CD4-positive, alpha-beta memory T cell (primary cell): ENCODE measurements at regions not wholly inside any gene's neighbourhood (a gene's known extent, or its start where the extent isn't known, plus 50 kb on each side); places are given as distances from the start of the nearest gene placed in this dataset.
"Not testable (repeated sequence)": the region's sequence is repeated elsewhere in the genome, so short reads cannot be mapped to it uniquely, and the experiment has no call there.

Experiments
- CTCF ChIA-PET: fragments of 350-600 bp; sonication (Branson Sonifier 250); formaldehyde crosslinking; loops from one replicate; lab custom pipeline; 2021; ENCODE audit warnings: inconsistent platforms; ENCODE audit not compliant: partially characterized antibody; lab: Charles Lee
- POLR2A ChIA-PET: fragments of 350-600 bp; sonication (Branson Sonifier 250); formaldehyde crosslinking; loops from one replicate; lab custom pipeline; 2021; ENCODE audit not compliant: partially characterized antibody; lab: Charles Lee
- DNase-seq, 5 donors: peaks; one replicate each; pipeline versions ENCODE4 v3.0.0 to v3.0.0-alpha.2; 2020 to 2022; ENCODE audit warnings: mixed read lengths in 1 of 5
- H3K27ac ChIP-seq: one replicate; pipeline ENCODE4 v1.7.0; 2013; ENCODE audit warnings: low read depth, low read length
- H3K27me3 ChIP-seq: 2 replicates; pipeline ENCODE4 v1.7.0; 2013; ENCODE audit warnings: mild to moderate bottlenecking, low read length, moderate library complexity; ENCODE audit not compliant: insufficient read depth
- H3K36me3 ChIP-seq: 2 replicates; pipeline ENCODE4 v1.7.0; 2013; ENCODE audit warnings: mild to moderate bottlenecking, low read length, moderate library complexity; ENCODE audit not compliant: insufficient read depth
- H3K4me1 ChIP-seq: 2 replicates; pipeline ENCODE4 v1.7.0; 2013; ENCODE audit warnings: mild to moderate bottlenecking, low read length, moderate library complexity; ENCODE audit not compliant: insufficient read depth
- H3K4me3 ChIP-seq, 2 donors: one replicate each; pipeline ENCODE4 v1.7.0; 2013; ENCODE audit warnings: low read length in 2 of 2, mild to moderate bottlenecking in 1 of 2
- H3K9me3 ChIP-seq, 2 donors: one replicate each; pipeline ENCODE4 v1.7.0; 2013; ENCODE audit warnings: low read length in 2 of 2, control low read depth in 1 of 2; ENCODE audit not compliant: control insufficient read depth in 1 of 2
- H3K27ac Mint-ChIP-seq, 7 donors: one replicate each; pipeline ENCODE4 v1.8.0; 2020 to 2021; ENCODE audit warnings: mixed read lengths in 7 of 7, mild to moderate bottlenecking in 6 of 7, inconsistent platforms in 3 of 7, moderate library complexity in 3 of 7
- H3K27me3 Mint-ChIP-seq, 2 donors: one replicate each; pipeline ENCODE4 v1.8.0; 2020 to 2021; ENCODE audit warnings: mixed read lengths in 2 of 2
- H3K36me3 Mint-ChIP-seq, 2 donors: one replicate each; pipeline ENCODE4 v1.8.0; 2020 to 2021; ENCODE audit warnings: mixed read lengths in 2 of 2, inconsistent platforms in 1 of 2, mild to moderate bottlenecking in 1 of 2
- H3K4me1 Mint-ChIP-seq, 4 donors: one replicate each; pipeline ENCODE4 v1.8.0; 2020 to 2021; ENCODE audit warnings: mixed read lengths in 4 of 4, mild to moderate bottlenecking in 1 of 4
- H3K4me3 Mint-ChIP-seq, 8 donors: one replicate each; pipeline ENCODE4 v1.8.0; 2020 to 2021; ENCODE audit warnings: mixed read lengths in 8 of 8, mild to moderate bottlenecking in 7 of 8, moderate library complexity in 6 of 8, inconsistent platforms in 3 of 8
- H3K9me3 Mint-ChIP-seq, 8 donors: one replicate each; pipeline ENCODE4 v1.8.0; 2020 to 2021; ENCODE audit warnings: mixed read lengths in 8 of 8, mild to moderate bottlenecking in 5 of 8, inconsistent platforms in 3 of 8, moderate library complexity in 1 of 8
- intact Hi-C: fragments of 100-400 bp; cut with micrococcal nuclease; formaldehyde crosslinking; loops from one replicate; pipeline ENCODE4 v1.15.1; 2023

GRCh38 chr22:48402591-48403031, 1425.1 kb downstream of the BRD1 start:
- Histone ChIP-seq H3K27me3 (no peaks in the 10 kb centered on the region), H3K9me3 (no peaks in the 10 kb centered on the region), H3K4me3 (no peak overlapping the region), H3K36me3 (no peaks in the 10 kb centered on the region), H3K4me1 (no peaks in the 10 kb centered on the region), H3K27ac (no peak overlapping the region)
- no peak overlapping the region for H3K27ac Mint-ChIP-seq
- intact Hi-C loops: no loop called here
- no peak for DNase-seq
- H3K27me3 Mint-ChIP-seq: peaks cover 0 to 1% of the 10 kb centered on the region in 2 donors
- H3K9me3 Mint-ChIP-seq: peaks cover 0 to 5% (median 0%) of the 10 kb centered on the region in 8 donors
- CTCF ChIA-PET: no interaction called here
- H3K4me1 Mint-ChIP-seq: no peaks in the 10 kb centered on the region
- POLR2A ChIA-PET: no interaction called here
- H3K4me3 Mint-ChIP-seq: no peak overlapping the region
- no peaks in the 10 kb centered on the region for H3K36me3 Mint-ChIP-seq

GRCh38 chr22:48401523-48401922, 1426.2 kb downstream of the BRD1 start:
- H3K27me3 ChIP-seq, H3K9me3 ChIP-seq, H3K4me3 Mint-ChIP-seq, intact Hi-C loops, H3K36me3 Mint-ChIP-seq, POLR2A ChIA-PET, H3K9me3 Mint-ChIP-seq, DNase-seq, H3K27ac Mint-ChIP-seq, H3K4me3 ChIP-seq, H3K27me3 Mint-ChIP-seq, H3K4me1 Mint-ChIP-seq, H3K4me1 ChIP-seq, CTCF ChIA-PET, H3K27ac ChIP-seq, H3K36me3 ChIP-seq: not testable (repeated sequence)

GRCh38 chr22:48398181-48398905, 1429.3 kb downstream of the BRD1 start:
- POLR2A ChIA-PET: no interaction called here
- H3K36me3 ChIP-seq: no peaks in the 10 kb centered on the region
- intact Hi-C loops: no loop called here

GRCh38 chr22:48397531-48398180, 1430.0 kb downstream of the BRD1 start:
- ChIA-PET POLR2A (no interaction called here), CTCF (no interaction called here)
- Mint-ChIP-seq H3K27me3 (peaks cover 0 to 3% of the 10 kb centered on the region in 2 donors), H3K27ac (no peak overlapping the region), H3K36me3 (no peaks in the 10 kb centered on the region), H3K9me3 (peaks cover 0 to 4% (median 0%) of the 10 kb centered on the region in 8 donors), H3K4me3 (no peak overlapping the region), H3K4me1 (no peaks in the 10 kb centered on the region)
- H3K4me3 ChIP-seq: no peak overlapping the region
- DNase-seq: no peak
- H3K4me1 ChIP-seq: no peaks in the 10 kb centered on the region
- intact Hi-C loops: no loop called here
- no peaks in the 10 kb centered on the region for H3K36me3 ChIP-seq
- H3K9me3 ChIP-seq: no peaks in the 10 kb centered on the region
- H3K27ac ChIP-seq: no peak overlapping the region
- no peaks in the 10 kb centered on the region for H3K27me3 ChIP-seq

More at GRCh38 chr22:48398181-48398905, 1429.3 kb downstream of the BRD1 start:
- Mint-ChIP-seq H3K27ac (no peak overlapping the region), H3K36me3 (no peaks in the 10 kb centered on the region), H3K4me3 (no peak overlapping the region), H3K27me3 (peaks cover 0 to 1% of the 10 kb centered on the region in 2 donors), H3K4me1 (no peaks in the 10 kb centered on the region), H3K9me3 (peaks cover 0 to 4% (median 0%) of the 10 kb centered on the region in 8 donors)
- DNase-seq: no peak
- CTCF ChIA-PET: no interaction called here
- H3K27me3 ChIP-seq: no peaks in the 10 kb centered on the region
- H3K27ac ChIP-seq: no peak overlapping the region
- H3K4me3 ChIP-seq: no peak overlapping the region
- no peaks in the 10 kb centered on the region for H3K9me3 ChIP-seq
- no peaks in the 10 kb centered on the region for H3K4me1 ChIP-seq

- H3K27ac Mint-ChIP-seq: no peak overlapping the region
- intact Hi-C loops: no loop called here
- ChIA-PET CTCF (no interaction called here), POLR2A (no interaction called here)
- peaks cover under 1 to 3% of the 10 kb centered on the region in 2 donors for H3K27me3 Mint-ChIP-seq
- H3K36me3 ChIP-seq: no peaks in the 10 kb centered on the region
- H3K4me1 ChIP-seq: no peaks in the 10 kb centered on the region
- H3K36me3 Mint-ChIP-seq: no peaks in the 10 kb centered on the region
- H3K4me3 Mint-ChIP-seq: no peak overlapping the region
- no peak overlapping the region for H3K4me3 ChIP-seq
- H3K27ac ChIP-seq: no peak overlapping the region
- H3K9me3 Mint-ChIP-seq: peaks cover 0 to 4% (median 0%) of the 10 kb centered on the region in 8 donors
- no peak for DNase-seq
- H3K4me1 Mint-ChIP-seq: no peaks in the 10 kb centered on the region
- H3K27me3 ChIP-seq: no peaks in the 10 kb centered on the region
- no peaks in the 10 kb centered on the region for H3K9me3 ChIP-seq
Measured at GRCh38 chr22:48396785-48397530, 1430.7 kb downstream of the BRD1 start.

GRCh38 chr22:48396091-48396784, 1431.4 kb downstream of the BRD1 start:
- Histone ChIP-seq H3K27me3 (no peaks in the 10 kb centered on the region), H3K27ac (no peak overlapping the region), H3K36me3 (no peaks in the 10 kb centered on the region), H3K4me1 (no peaks in the 10 kb centered on the region), H3K4me3 (no peak overlapping the region), H3K9me3 (no peaks in the 10 kb centered on the region)
- H3K9me3 Mint-ChIP-seq: peaks cover 0 to 3% (median 0%) of the 10 kb centered on the region in 8 donors
- H3K4me3 Mint-ChIP-seq: no peak overlapping the region
- H3K36me3 Mint-ChIP-seq: no peaks in the 10 kb centered on the region
- H3K27me3 Mint-ChIP-seq: peaks cover 3% of the 10 kb centered on the region in 2 donors
- DNase-seq: no peak
- intact Hi-C loops: no loop called here
- POLR2A ChIA-PET: no interaction called here
- no peak overlapping the region for H3K27ac Mint-ChIP-seq
- H3K4me1 Mint-ChIP-seq: no peaks in the 10 kb centered on the region
- CTCF ChIA-PET: no interaction called here

GRCh38 chr22:48395201-48395600, 1432.5 kb downstream of the BRD1 start:
- intact Hi-C loops: no loop called here

More at GRCh38 chr22:48395201-48395600, 1432.5 kb downstream of the BRD1 start:
- no peak overlapping the region for H3K27ac ChIP-seq
- no peaks in the 10 kb centered on the region for H3K9me3 ChIP-seq
- H3K36me3 Mint-ChIP-seq: no peaks in the 10 kb centered on the region
- no peaks in the 10 kb centered on the region for H3K4me1 Mint-ChIP-seq
- H3K4me3 ChIP-seq: no peak overlapping the region
- no peaks in the 10 kb centered on the region for H3K36me3 ChIP-seq
- H3K4me1 ChIP-seq: no peaks in the 10 kb centered on the region
- H3K27ac Mint-ChIP-seq: no peak overlapping the region
- ChIA-PET CTCF (no interaction called here), POLR2A (no interaction called here)
- peaks cover 0 to 2% (median 0%) of the 10 kb centered on the region in 8 donors for H3K9me3 Mint-ChIP-seq
- no peaks in the 10 kb centered on the region for H3K27me3 ChIP-seq
- no peak for DNase-seq
- H3K27me3 Mint-ChIP-seq: peaks cover 3% of the 10 kb centered on the region in 2 donors
- H3K4me3 Mint-ChIP-seq: no peak overlapping the region
